ENCODE measurements at regions not wholly inside any gene's neighbourhood (a gene's known extent, or its start where the extent isn't known, plus 50 kb on each side); places are given as distances from the start of the nearest gene placed in this dataset.

DNA sequence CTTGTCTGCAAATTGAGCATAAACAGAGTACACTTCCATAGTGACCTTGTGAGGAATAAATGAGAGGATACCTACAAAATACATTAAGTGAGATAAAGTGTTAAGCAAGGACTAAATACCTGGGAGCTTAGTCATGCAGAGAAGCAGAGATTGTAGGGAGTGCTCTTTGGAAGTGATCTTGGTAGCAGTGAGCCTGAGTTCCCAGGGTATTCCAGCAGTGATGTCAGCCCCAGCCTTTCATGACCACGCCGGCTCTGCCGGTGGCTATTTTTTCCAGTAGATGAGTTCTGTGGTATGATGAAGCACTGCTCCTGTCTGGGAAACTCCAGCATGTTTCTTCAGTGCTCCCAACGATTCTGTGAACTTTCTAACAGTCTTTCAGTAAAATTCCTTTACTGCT, 391.5 kb upstream of the IGFBP7 start:
- no peaks in the 10 kb centered on the region for H4K20me1 ChIP-seq (ENCODE audit: insufficient read depth)
- CTCF ChIA-PET = no interaction called here
- TF ChIP-seq, protein P1, sequence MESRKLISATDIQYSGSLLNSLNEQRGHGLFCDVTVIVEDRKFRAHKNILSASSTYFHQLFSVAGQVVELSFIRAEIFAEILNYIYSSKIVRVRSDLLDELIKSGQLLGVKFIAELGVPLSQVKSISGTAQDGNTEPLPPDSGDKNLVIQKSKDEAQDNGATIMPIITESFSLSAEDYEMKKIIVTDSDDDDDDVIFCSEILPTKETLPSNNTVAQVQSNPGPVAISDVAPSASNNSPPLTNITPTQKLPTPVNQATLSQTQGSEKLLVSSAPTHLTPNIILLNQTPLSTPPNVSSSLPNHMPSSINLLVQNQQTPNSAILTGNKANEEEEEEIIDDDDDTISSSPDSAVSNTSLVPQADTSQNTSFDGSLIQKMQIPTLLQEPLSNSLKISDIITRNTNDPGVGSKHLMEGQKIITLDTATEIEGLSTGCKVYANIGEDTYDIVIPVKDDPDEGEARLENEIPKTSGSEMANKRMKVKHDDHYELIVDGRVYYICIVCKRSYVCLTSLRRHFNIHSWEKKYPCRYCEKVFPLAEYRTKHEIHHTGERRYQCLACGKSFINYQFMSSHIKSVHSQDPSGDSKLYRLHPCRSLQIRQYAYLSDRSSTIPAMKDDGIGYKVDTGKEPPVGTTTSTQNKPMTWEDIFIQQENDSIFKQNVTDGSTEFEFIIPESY (IDR thresholded peaks at IDR 0.05; ENCODE audit: borderline replicate concordance, low read depth) = no peak
- TF ChIP-seq, protein P2, sequence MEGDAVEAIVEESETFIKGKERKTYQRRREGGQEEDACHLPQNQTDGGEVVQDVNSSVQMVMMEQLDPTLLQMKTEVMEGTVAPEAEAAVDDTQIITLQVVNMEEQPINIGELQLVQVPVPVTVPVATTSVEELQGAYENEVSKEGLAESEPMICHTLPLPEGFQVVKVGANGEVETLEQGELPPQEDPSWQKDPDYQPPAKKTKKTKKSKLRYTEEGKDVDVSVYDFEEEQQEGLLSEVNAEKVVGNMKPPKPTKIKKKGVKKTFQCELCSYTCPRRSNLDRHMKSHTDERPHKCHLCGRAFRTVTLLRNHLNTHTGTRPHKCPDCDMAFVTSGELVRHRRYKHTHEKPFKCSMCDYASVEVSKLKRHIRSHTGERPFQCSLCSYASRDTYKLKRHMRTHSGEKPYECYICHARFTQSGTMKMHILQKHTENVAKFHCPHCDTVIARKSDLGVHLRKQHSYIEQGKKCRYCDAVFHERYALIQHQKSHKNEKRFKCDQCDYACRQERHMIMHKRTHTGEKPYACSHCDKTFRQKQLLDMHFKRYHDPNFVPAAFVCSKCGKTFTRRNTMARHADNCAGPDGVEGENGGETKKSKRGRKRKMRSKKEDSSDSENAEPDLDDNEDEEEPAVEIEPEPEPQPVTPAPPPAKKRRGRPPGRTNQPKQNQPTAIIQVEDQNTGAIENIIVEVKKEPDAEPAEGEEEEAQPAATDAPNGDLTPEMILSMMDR (IDR thresholded peaks at IDR 0.05) = no peak
- TF ChIP-seq RCOR1 (IDR thresholded peaks at IDR 0.05; ENCODE audit: low read length) = no peak
- no peak for TF ChIP-seq RFX5 (IDR thresholded peaks at IDR 0.05; ENCODE audit: low read length)
- TF ChIP-seq SIN3A (IDR thresholded peaks at IDR 0.05; ENCODE audit: borderline replicate concordance, low read depth, low read length) = no peak
- TF ChIP-seq MXI1 (IDR thresholded peaks at IDR 0.05; ENCODE audit: low read depth, low read length) = no peak
- no peak for TF ChIP-seq MAX (IDR thresholded peaks at IDR 0.05; ENCODE audit: low read depth)
- no peak for TF ChIP-seq CHD2 (IDR thresholded peaks at IDR 0.05; ENCODE audit: low read length, partially characterized antibody)
- no peak for TF ChIP-seq GATA2 (CRISPR knock-in tag; IDR thresholded peaks at IDR 0.05)
- TF ChIP-seq TCF12 (IDR thresholded peaks at IDR 0.05) = no peak
- TF ChIP-seq NRF1 (IDR thresholded peaks at IDR 0.05; ENCODE audit: low read depth, low read length) = no peak
- TF ChIP-seq EP300 (IDR thresholded peaks at IDR 0.05; ENCODE audit: borderline replicate concordance in 1 of 2, low read depth in 1 of 2, low read length in 1 of 2) = no peak
- H3K9ac ChIP-seq = no peak overlapping the region
- H3K9me2 ChIP-seq = no peaks in the 10 kb centered on the region
- H3K36me3 ChIP-seq (replicated peaks in 1 of 2; ENCODE audit: control insufficient read depth in 1 of 2, insufficient read depth in 2 of 2, low read length in 1 of 2) = no peaks in the 10 kb centered on the region
- H3K4me3 ChIP-seq (ENCODE audit: low read depth in 2 of 2, low read length in 1 of 2) = 0 out of 4 replicates have a peak overlapping the region, but pooled peaks of 1 of the 2 experiments have one; percentile 7
- H3K4me1 ChIP-seq (ENCODE audit: control insufficient read depth in 1 of 2, insufficient read depth in 2 of 2, low read depth in 1 of 2, low read length in 1 of 2) = peaks cover 0 to 3% of the 10 kb centered on the region in 2 experiments; a peak in 2 of 4 replicates
- H2AFZ ChIP-seq (ENCODE audit: low read depth) = no peak overlapping the region
- no peaks in the 10 kb centered on the region for H3K27me3 ChIP-seq (ENCODE audit: insufficient read depth)
- H3K9me3 ChIP-seq = no peaks in the 10 kb centered on the region
- no peak for DNase-seq
- H3K27ac ChIP-seq (ENCODE audit: low read depth in 2 of 2, low read length in 1 of 2) = no peak overlapping the region
- no peaks in the 10 kb centered on the region for H3K79me2 ChIP-seq (ENCODE audit: insufficient read depth)
- 0% methylated on average over 4 of the region's 4 CpGs for WGBS (ENCODE audit: low lambda C conversion rate)
- POLR2A ChIA-PET = no interaction called here
- no peak overlapping the region for H3K4me2 ChIP-seq
- no peaks in the 10 kb centered on the region for H3F3A ChIP-seq (replicated peaks; ENCODE audit: insufficient read depth)

DNA sequence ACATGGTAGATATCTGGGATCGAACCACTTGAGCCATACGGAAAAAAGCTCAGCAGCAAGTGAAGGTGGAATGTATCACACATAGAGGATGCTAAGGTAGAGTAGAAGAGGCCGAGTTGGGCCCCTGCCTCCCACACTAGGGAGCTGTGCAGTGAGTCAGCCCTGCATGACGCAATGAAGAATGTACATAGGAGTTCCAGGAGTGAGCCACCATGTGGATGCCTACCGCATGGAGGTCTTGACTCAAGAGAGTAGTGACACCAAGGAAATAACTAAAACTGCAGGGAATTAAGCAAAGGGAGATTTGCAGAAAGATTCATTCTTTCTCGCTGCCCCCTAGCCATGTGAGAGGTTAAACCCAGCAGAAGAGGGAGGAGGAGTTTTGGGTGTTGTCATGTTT, 389.6 kb upstream of the IGFBP7 start:
- no peaks in the 10 kb centered on the region for H3K79me2 ChIP-seq (ENCODE audit: insufficient read depth)
- WGBS (ENCODE audit: low lambda C conversion rate) = 58% methylated on average over 6 of the region's 6 CpGs
- no peaks in the 10 kb centered on the region for H3K27me3 ChIP-seq (ENCODE audit: insufficient read depth)
- no peaks in the 10 kb centered on the region for H4K20me1 ChIP-seq (ENCODE audit: insufficient read depth)
- POLR2A ChIA-PET = no interaction called here
- no peak for DNase-seq
- no peaks in the 10 kb centered on the region for H3F3A ChIP-seq (replicated peaks; ENCODE audit: insufficient read depth)
- CTCF ChIA-PET = no interaction called here
- H3K4me2 ChIP-seq = no peak overlapping the region
- no peaks in the 10 kb centered on the region for H3K36me3 ChIP-seq (replicated peaks in 1 of 2; ENCODE audit: control insufficient read depth in 1 of 2, insufficient read depth in 2 of 2, low read length in 1 of 2)
- no peaks in the 10 kb centered on the region for H3K9me2 ChIP-seq
- H3K4me1 ChIP-seq (ENCODE audit: control insufficient read depth in 1 of 2, insufficient read depth in 2 of 2, low read depth in 1 of 2, low read length in 1 of 2) = peaks cover 0 to 2% of the 10 kb centered on the region in 2 experiments; a peak in 2 of 4 replicates
- H3K4me3 ChIP-seq (ENCODE audit: low read depth in 2 of 2, low read length in 1 of 2) = no peak overlapping the region
- H3K27ac ChIP-seq (ENCODE audit: low read depth in 2 of 2, low read length in 1 of 2) = no peak overlapping the region
- no peak overlapping the region for H3K9ac ChIP-seq
- no peaks in the 10 kb centered on the region for H3K9me3 ChIP-seq
- TF ChIP-seq, protein P1 (IDR thresholded peaks at IDR 0.05; ENCODE audit: borderline replicate concordance, low read depth) = no peak
- TF ChIP-seq MEF2A (IDR thresholded peaks at IDR 0.05; ENCODE audit: borderline replicate concordance, low read depth) = no peak
- TF ChIP-seq, protein P3, sequence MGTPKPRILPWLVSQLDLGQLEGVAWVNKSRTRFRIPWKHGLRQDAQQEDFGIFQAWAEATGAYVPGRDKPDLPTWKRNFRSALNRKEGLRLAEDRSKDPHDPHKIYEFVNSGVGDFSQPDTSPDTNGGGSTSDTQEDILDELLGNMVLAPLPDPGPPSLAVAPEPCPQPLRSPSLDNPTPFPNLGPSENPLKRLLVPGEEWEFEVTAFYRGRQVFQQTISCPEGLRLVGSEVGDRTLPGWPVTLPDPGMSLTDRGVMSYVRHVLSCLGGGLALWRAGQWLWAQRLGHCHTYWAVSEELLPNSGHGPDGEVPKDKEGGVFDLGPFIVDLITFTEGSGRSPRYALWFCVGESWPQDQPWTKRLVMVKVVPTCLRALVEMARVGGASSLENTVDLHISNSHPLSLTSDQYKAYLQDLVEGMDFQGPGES (IDR thresholded peaks at IDR 0.05; ENCODE audit: low read depth, low read length) = no peak
- TF ChIP-seq SIN3A (IDR thresholded peaks at IDR 0.05; ENCODE audit: borderline replicate concordance, low read depth, low read length) = no peak
- TF ChIP-seq NRF1 (IDR thresholded peaks at IDR 0.05; ENCODE audit: low read depth, low read length) = no peak
- TF ChIP-seq GABPA (IDR thresholded peaks at IDR 0.05; ENCODE audit: low read depth) = no peak
- TF ChIP-seq SMC3 (IDR thresholded peaks at IDR 0.05; ENCODE audit: low read depth, low read length) = no peak
- TF ChIP-seq RFX5 (IDR thresholded peaks at IDR 0.05; ENCODE audit: low read length) = no peak
- no peak overlapping the region for H2AFZ ChIP-seq (ENCODE audit: low read depth)

Measured in SK-N-SH (cell line).